ENCODE measurements at regions not wholly inside any gene's neighbourhood (a gene's known extent, or its start where the extent isn't known, plus 50 kb on each side); places are given as distances from the start of the nearest gene placed in this dataset.

DNA sequence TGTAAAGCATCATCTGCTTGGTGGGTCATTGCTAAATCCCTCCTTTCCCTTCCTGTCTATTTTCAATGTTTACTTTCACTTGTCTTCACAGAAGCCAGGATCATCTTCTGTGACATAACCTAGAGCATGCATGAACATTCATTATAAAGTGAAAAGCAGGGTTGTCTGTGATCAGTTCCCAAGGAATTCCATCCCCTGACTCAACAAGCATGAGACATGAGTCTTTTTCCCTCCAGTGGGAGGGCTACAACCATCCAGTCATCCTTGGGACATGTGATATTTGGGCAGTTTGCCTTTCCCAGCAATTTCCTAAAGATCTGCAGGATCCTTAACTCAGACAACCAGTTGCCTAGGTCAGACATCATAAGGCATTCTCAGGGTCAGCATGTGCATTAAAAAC, 166.3 kb upstream of the TMEM196 start:
- Histone ChIP-seq H3K79me1 (ENCODE audit: low read depth, low read length) (no peaks in the 10 kb centered on the region), H3K23me2 (ENCODE audit: low read depth, low read length) (no peaks in the 10 kb centered on the region), H2BK120ac (replicated peaks; ENCODE audit: low read depth, low read length) (no peak overlapping the region), H3K14ac (ENCODE audit: insufficient read length) (no peak overlapping the region), H3K36me3 (ENCODE audit: control insufficient read depth in 2 of 4, insufficient read depth in 4 of 4, low read length in 3 of 4) (peaks cover 0 to 12% (median 2%) of the 10 kb centered on the region in 4 experiments; a peak in 3 of 8 replicates), H3K4me2 (ENCODE audit: insufficient read depth in 1 of 2, low read depth in 2 of 2, low read length in 2 of 2) (no peak overlapping the region), H2BK12ac (ENCODE audit: low read depth, low read length) (no peak overlapping the region), H4K20me1 (replicated peaks in 1 of 2; ENCODE audit: control insufficient read depth in 1 of 2, insufficient read depth in 2 of 2, low read length in 2 of 2) (no peaks in the 10 kb centered on the region), H3K56ac (replicated peaks; ENCODE audit: insufficient read length, low read depth, low read length) (no peak overlapping the region), H3K79me2 (ENCODE audit: control insufficient read depth in 1 of 2, insufficient read depth in 2 of 2, low read length in 2 of 2) (no peaks in the 10 kb centered on the region), H2AK5ac (ENCODE audit: low read depth, low read length) (no peak overlapping the region), H4K5ac (ENCODE audit: insufficient read length, low read depth, low read length) (no peak overlapping the region), H4K91ac (replicated peaks; ENCODE audit: insufficient read length, low read length) (no peak overlapping the region), H2BK5ac (ENCODE audit: low read depth, low read length) (no peak overlapping the region), H3K27me3 (replicated peaks in 1 of 4; ENCODE audit: control insufficient read depth in 3 of 4, extremely low read depth in 1 of 4, insufficient read depth in 3 of 4, low read length in 3 of 4) (no peaks in the 10 kb centered on the region), H3K23ac (ENCODE audit: insufficient read length) (no peak overlapping the region), H2BK20ac (ENCODE audit: low read length) (no peak overlapping the region), H3K9me3 (ENCODE audit: insufficient read depth in 2 of 2, low read depth in 1 of 2, low read length in 1 of 2) (no peaks in the 10 kb centered on the region), H2BK15ac (ENCODE audit: low read length) (no peak overlapping the region), H3K27ac (ENCODE audit: low read depth, low read length) (no peak overlapping the region), H2AFZ (ENCODE audit: low read length) (no peak overlapping the region), H3K9ac (replicated peaks in 1 of 4; ENCODE audit: extremely low read depth in 1 of 4, low read depth in 3 of 4, low read length in 3 of 4) (no peak overlapping the region), H3K4me3 (ENCODE audit: extremely low read depth in 1 of 4, insufficient read depth in 2 of 4, low read depth in 3 of 4, low read length in 4 of 4) (no peak overlapping the region), H3K18ac (ENCODE audit: extremely low read depth, low read length) (no peak overlapping the region), H3K4ac (replicated peaks; ENCODE audit: insufficient read length, low read depth, low read length) (no peak overlapping the region), H3K4me1 (replicated peaks in 1 of 4; ENCODE audit: control insufficient read depth in 3 of 4, insufficient read depth in 4 of 4, low read length in 3 of 4) (no peaks in the 10 kb centered on the region), H4K8ac (ENCODE audit: extremely low read depth, insufficient read depth, low read length) (no peak overlapping the region)
- ChIA-PET CTCF (ENCODE audit: partially characterized antibody) (no interaction called here), POLR2A (ENCODE audit: partially characterized antibody) (no interaction called here)
- FAIRE-seq (no peak), DNase-seq (ENCODE audit: low read depth in 1 of 2, low spot score in 2 of 2) (no peak)
- TF ChIP-seq CTBP2 (IDR thresholded peaks at IDR 0.05; ENCODE audit: borderline replicate concordance, insufficient read depth, insufficient read length, low read length) (no peak), HDAC2 (IDR thresholded peaks at IDR 0.05; ENCODE audit: borderline replicate concordance in 1 of 2, low read depth in 2 of 2, low read length in 2 of 2) (no peak), YY1 (IDR thresholded peaks at IDR 0.05; ENCODE audit: low read depth, low read length) (no peak), HDAC6 (IDR thresholded peaks at IDR 0.05; ENCODE audit: low read depth, low read length) (no peak), MAFK (IDR thresholded peaks at IDR 0.05; ENCODE audit: low read depth, low read length) (no peak), EP300 (IDR thresholded peaks at IDR 0.05; ENCODE audit: borderline replicate concordance in 1 of 2, low read depth in 2 of 2, low read length in 2 of 2) (no peak), POU5F1 (IDR thresholded peaks at IDR 0.05; ENCODE audit: low read depth, low read length) (no peak), SIRT6 (IDR thresholded peaks at IDR 0.05; ENCODE audit: low read length) (no peak)

Measured in H1 (cell line).